Heart left ventricle (tissue), 16 donors: ENCODE measurements at regions not wholly inside any gene's neighbourhood (a gene's known extent, or its start where the extent isn't known, plus 50 kb on each side); places are given as distances from the start of the nearest gene placed in this dataset.

Experiments used
- ATAC-seq, 4 donors: fragments of 200-7000 bp; cut with Tn5 transposase; one replicate each; pipeline ENCODE4 v1.9.1; 2020 to 2022; ENCODE audit warnings: moderate library complexity in 4 of 4, mild to moderate bottlenecking in 3 of 4, moderate number of reproducible peaks in 1 of 4
- DNase-seq, 5 donors: peaks; one replicate each; pipeline ENCODE4 v3.0.0-alpha.2; 2020
- H3K27ac ChIP-seq, 12 donors: fragments of 200-600 bp; sonication (generic) in 4 of 12; one replicate each; pipeline versions ENCODE4 v1.5.0 to v1.8.0; 2016 to 2022; ENCODE audit warnings: mild to moderate bottlenecking in 2 of 12
- H3K27me3 ChIP-seq, 9 donors: fragments of 200-600 bp; sonication (generic) in 2 of 9; one replicate each; pipeline versions ENCODE4 v1.5.1 to v1.8.0; 2016 to 2022; ENCODE audit warnings: mild to moderate bottlenecking in 3 of 9
- H3K36me3 ChIP-seq, 9 donors: fragments of 200-600 bp; sonication (generic) in 2 of 9; one replicate each; pipeline versions ENCODE4 v1.5.0 to v1.8.0; 2018 to 2022; ENCODE audit warnings: mild to moderate bottlenecking in 2 of 9
- H3K4me1 ChIP-seq, 12 donors: fragments of 200-600 bp; sonication (generic) in 4 of 12; one replicate each; pipeline versions ENCODE4 v1.5.0 to v1.8.0; 2016 to 2022; ENCODE audit warnings: mild to moderate bottlenecking in 3 of 12
- H3K4me3 ChIP-seq, 12 donors: fragments of 200-600 bp; sonication (generic) in 4 of 12; one replicate each; pipeline versions ENCODE4 v1.5.0 to v1.8.0; 2017 to 2022; ENCODE audit warnings: mild to moderate bottlenecking in 9 of 12, moderate library complexity in 4 of 12
- H3K9me3 ChIP-seq, 12 donors: fragments of 200-600 bp; sonication (generic) in 4 of 12; one replicate each; pipeline versions ENCODE4 v1.5.0 to v1.8.0; 2016 to 2022; ENCODE audit warnings: mild to moderate bottlenecking in 1 of 12
- POLR2A ChIP-seq, 2 donors: fragments of 450-650 bp; IDR thresholded peaks; one replicate each; pipeline ENCODE4 v1.6.1; 2017; ENCODE audit warnings: antibody characterized with exemption in 2 of 2, mild to moderate bottlenecking in 2 of 2, moderate library complexity in 2 of 2
- WGBS, 4 donors: extraction: QIAGEN DNeasy Blood & Tissue Kit in 2 of 4; methylation state at CpG; one replicate each; pipeline versions ENCODE4 v1.1.5 to v1.1.7; 2013 to 2018; 5-methylcytosine and 5-hydroxymethylcytosine counted together
- intact Hi-C, 10 donors: fragments of 100-400 bp; cut with DNase I; formaldehyde crosslinking; loops; one replicate each; pipeline versions ENCODE4 v1.11.1 to v1.14.2; 2022
- TF ChIP-seq, protein P1 (sequence below), 12 donors: fragments of 200-600 bp; sonication (generic) in 4 of 12; IDR thresholded peaks; one replicate each; pipeline versions ENCODE4 v1.5.0 to v1.8.0; 2018 to 2022; ENCODE audit warnings: antibody characterized with exemption in 12 of 12, mild to moderate bottlenecking in 5 of 12
- donor health status: ischemic (EF 13 %, LVEDD 7.1; RV severe dilation, severe dysfunction).
- donor health status: healthy with polysubstance abuse.
- donor health status: DM: no; HTN: yes; CAD: no.
- donor health status: DM: no; HTN: no; CAD: no.
- donor health status: ischemic (EF 25% LVEDD 6.9; RV normal size, moderate dysfunction).
- donor health status: ischemic (EF 25% LVEDD 5.7; RV mildly dilated, moderate dysfunction).
- donor health status: healthy.
- donor health status: DM: yes; HTN: yes; CAD: no.
- donor health status: ischemic (EF 35%, LVEDD 5.7; RV mildly dilated, moderate dysfunction).
- donor health status: nonischemic (EF 11% LVEDD 7.7; RV severe dilation, severe dysfunction).
- donor health status: DM: yes; HTN: yes; CAD: no.
- donor health status: PGD.
- donor health status: ischemic (EF 29% LVEDD 5.4; RV normal size, mild dysfunction).
- donor health status: nonischemic (EF 23%, LVEDD 6.1; RV moderate dilation, normal function).

GRCh38 chr2:174656035-174656434, 58.4 kb upstream of the WIPF1 start:
- TF ChIP-seq, protein P1, sequence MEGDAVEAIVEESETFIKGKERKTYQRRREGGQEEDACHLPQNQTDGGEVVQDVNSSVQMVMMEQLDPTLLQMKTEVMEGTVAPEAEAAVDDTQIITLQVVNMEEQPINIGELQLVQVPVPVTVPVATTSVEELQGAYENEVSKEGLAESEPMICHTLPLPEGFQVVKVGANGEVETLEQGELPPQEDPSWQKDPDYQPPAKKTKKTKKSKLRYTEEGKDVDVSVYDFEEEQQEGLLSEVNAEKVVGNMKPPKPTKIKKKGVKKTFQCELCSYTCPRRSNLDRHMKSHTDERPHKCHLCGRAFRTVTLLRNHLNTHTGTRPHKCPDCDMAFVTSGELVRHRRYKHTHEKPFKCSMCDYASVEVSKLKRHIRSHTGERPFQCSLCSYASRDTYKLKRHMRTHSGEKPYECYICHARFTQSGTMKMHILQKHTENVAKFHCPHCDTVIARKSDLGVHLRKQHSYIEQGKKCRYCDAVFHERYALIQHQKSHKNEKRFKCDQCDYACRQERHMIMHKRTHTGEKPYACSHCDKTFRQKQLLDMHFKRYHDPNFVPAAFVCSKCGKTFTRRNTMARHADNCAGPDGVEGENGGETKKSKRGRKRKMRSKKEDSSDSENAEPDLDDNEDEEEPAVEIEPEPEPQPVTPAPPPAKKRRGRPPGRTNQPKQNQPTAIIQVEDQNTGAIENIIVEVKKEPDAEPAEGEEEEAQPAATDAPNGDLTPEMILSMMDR (IDR thresholded peaks at IDR 0.05) = no peak
- TF ChIP-seq POLR2A (IDR thresholded peaks at IDR 0.05) = no peak
- Histone ChIP-seq H3K36me3 (no peaks in the 10 kb centered on the region), H3K9me3 (peaks cover 0 to 12% (median 2%) of the 10 kb centered on the region in 12 donors), H3K4me3 (no peak overlapping the region), H3K27me3 (no peaks in the 10 kb centered on the region), H3K4me1 (peaks cover 0 to 13% (median 0%) of the 10 kb centered on the region in 12 donors), H3K27ac (no peak overlapping the region)
- no peak for DNase-seq
- intact Hi-C loops = no loop called here
- no peak for ATAC-seq

DNA sequence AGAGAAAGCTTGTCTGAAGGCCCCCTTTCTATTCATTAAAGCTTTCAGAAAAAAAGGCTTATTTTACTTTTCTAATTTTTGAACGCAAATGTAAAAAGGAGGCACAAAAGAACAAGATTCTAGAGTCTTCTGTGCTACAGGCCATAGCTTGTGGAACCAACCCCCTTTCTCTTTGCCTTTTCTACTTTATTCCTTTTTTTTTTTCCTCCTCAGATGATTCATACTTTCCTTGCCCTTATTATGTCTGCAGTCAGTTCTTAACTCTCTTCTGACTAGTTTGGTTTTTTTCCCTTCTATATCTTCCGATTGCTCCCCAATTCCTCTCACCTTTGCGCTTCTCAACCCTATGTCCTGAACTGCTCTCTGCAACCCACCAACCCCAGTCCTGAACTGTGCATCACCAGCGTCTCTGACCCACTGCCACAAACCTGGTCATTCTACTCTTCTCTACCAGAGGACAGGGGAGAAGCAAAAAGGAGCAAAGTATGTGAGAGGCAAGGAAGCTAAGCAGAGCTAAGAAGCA, 56.9 kb upstream of the WIPF1 start:
- ATAC-seq = no peak
- intact Hi-C loops = no loop called here
- Histone ChIP-seq H3K4me3 (no peak overlapping the region), H3K9me3 (peaks cover 0 to 16% (median 3%) of the 10 kb centered on the region in 12 donors), H3K4me1 (peaks cover 0 to 6% (median 0%) of the 10 kb centered on the region in 12 donors), H3K27me3 (no peaks in the 10 kb centered on the region), H3K27ac (no peak overlapping the region), H3K36me3 (no peaks in the 10 kb centered on the region)
- DNase-seq = no peak
- TF ChIP-seq, protein P1 (IDR thresholded peaks at IDR 0.05) = no peak
- TF ChIP-seq POLR2A (IDR thresholded peaks at IDR 0.05) = no peak
- 93 to 98% (median 96%) methylated on average over 4 of the region's 4 CpGs for WGBS, 4 donors

DNA sequence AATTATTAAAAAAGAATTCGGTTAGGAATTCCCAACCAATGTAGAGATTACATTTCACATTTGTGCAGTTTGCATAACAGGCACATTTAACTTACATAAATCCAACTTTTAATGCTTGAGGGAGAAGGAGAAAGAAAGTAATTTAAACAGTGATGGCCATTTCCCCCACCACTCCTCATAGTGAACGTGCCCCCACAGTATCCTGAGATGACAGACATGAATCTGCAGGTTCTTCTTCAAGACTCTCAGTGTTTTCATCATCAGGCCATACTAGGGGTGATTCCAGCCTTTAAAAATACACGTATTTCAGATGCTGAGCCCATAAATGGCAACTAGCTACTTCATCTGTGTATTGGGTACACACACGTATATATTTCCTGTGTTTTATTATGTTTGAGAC, 51.3 kb upstream of the WIPF1 start:
- no peak overlapping the region for H3K27ac ChIP-seq
- no peak for TF ChIP-seq POLR2A (IDR thresholded peaks at IDR 0.05)
- TF ChIP-seq, protein P1 (IDR thresholded peaks at IDR 0.05) = no peak
- no peak for ATAC-seq
- WGBS, 4 donors = 95 to 99% (median 96%) methylated on average over 4 of the region's 4 CpGs
- H3K27me3 ChIP-seq = no peaks in the 10 kb centered on the region
- peaks cover 0 to 23% (median 6%) of the 10 kb centered on the region in 12 donors for H3K9me3 ChIP-seq
- intact Hi-C loops = no loop called here
- peaks cover 0 to 3% (median 0%) of the 10 kb centered on the region in 12 donors for H3K4me1 ChIP-seq
- no peak for DNase-seq
- H3K36me3 ChIP-seq = no peaks in the 10 kb centered on the region
- H3K4me3 ChIP-seq = no peak overlapping the region
